GM18870 (cell line): ENCODE measurements at regions not wholly inside any gene's neighbourhood (a gene's known extent, or its start where the extent isn't known, plus 50 kb on each side); places are given as distances from the start of the nearest gene placed in this dataset.

Experiments
- ATAC-seq: cut with Tn5 transposase; IDR thresholded peaks from one replicate; pipeline ENCODE4 v1.9.1; 2021; ENCODE audit warnings: moderate library complexity; ENCODE audit not compliant: unreplicated experiment

GRCh38 chr4:61049018-61049417 lies 151.1 kb upstream of the ADGRL3 start:
- ATAC-seq = no peak

- no peak for ATAC-seq
These were observed 132.7 kb upstream of the ADGRL3 start for GRCh38 chr4:61067381-61067780.

GRCh38 chr4:61068060-61068459 lies 132.1 kb upstream of the ADGRL3 start:
- no peak for ATAC-seq

- ATAC-seq = no peak
These were observed 131.4 kb upstream of the ADGRL3 start for GRCh38 chr4:61068745-61069144.

GRCh38 chr4:61070269-61070668 lies 129.9 kb upstream of the ADGRL3 start:
- ATAC-seq = no peak

- no peak for ATAC-seq
These were observed 120.7 kb upstream of the ADGRL3 start for GRCh38 chr4:61079427-61079826.

- ATAC-seq = no peak
These were observed 120.2 kb upstream of the ADGRL3 start for GRCh38 chr4:61079976-61080375.

GRCh38 chr4:61085534-61085933 lies 114.6 kb upstream of the ADGRL3 start:
- no peak for ATAC-seq

GRCh38 chr4:61086357-61086756 lies 113.8 kb upstream of the ADGRL3 start:
- ATAC-seq = no peak

GRCh38 chr4:61086979-61087378 lies 113.1 kb upstream of the ADGRL3 start:
- ATAC-seq = no peak

GRCh38 chr4:61094854-61095598 lies 105.1 kb upstream of the ADGRL3 start:
- ATAC-seq = no peak

- no peak for ATAC-seq
These were observed 71.4 kb upstream of the ADGRL3 start for GRCh38 chr4:61128682-61129081.

- ATAC-seq = no peak
These were observed 70.2 kb upstream of the ADGRL3 start for GRCh38 chr4:61129971-61130370.

GRCh38 chr4:61143461-61143860 lies 56.7 kb upstream of the ADGRL3 start:
- no peak for ATAC-seq

GRCh38 chr4:61149278-61149677 lies 50.8 kb upstream of the ADGRL3 start:
- ATAC-seq = no peak
